Heart left ventricle (tissue), 16 donors: ENCODE measurements at regions not wholly inside any gene's neighbourhood (a gene's known extent, or its start where the extent isn't known, plus 50 kb on each side); places are given as distances from the start of the nearest gene placed in this dataset.

ENCODE experiments used
- ATAC-seq, 4 donors: fragments of 200-7000 bp; cut with Tn5 transposase; one replicate each; pipeline ENCODE4 v1.9.1; 2020 to 2022; ENCODE audit warnings: moderate library complexity in 4 of 4, mild to moderate bottlenecking in 3 of 4, moderate number of reproducible peaks in 1 of 4
- DNase-seq, 5 donors: peaks; one replicate each; pipeline ENCODE4 v3.0.0-alpha.2; 2020
- H3K27ac ChIP-seq, 12 donors: fragments of 200-600 bp; sonication (generic) in 4 of 12; one replicate each; pipeline versions ENCODE4 v1.5.0 to v1.8.0; 2016 to 2022; ENCODE audit warnings: mild to moderate bottlenecking in 2 of 12
- H3K27me3 ChIP-seq, 9 donors: fragments of 200-600 bp; sonication (generic) in 2 of 9; one replicate each; pipeline versions ENCODE4 v1.5.1 to v1.8.0; 2016 to 2022; ENCODE audit warnings: mild to moderate bottlenecking in 3 of 9
- H3K36me3 ChIP-seq, 9 donors: fragments of 200-600 bp; sonication (generic) in 2 of 9; one replicate each; pipeline versions ENCODE4 v1.5.0 to v1.8.0; 2018 to 2022; ENCODE audit warnings: mild to moderate bottlenecking in 2 of 9
- H3K4me1 ChIP-seq, 12 donors: fragments of 200-600 bp; sonication (generic) in 4 of 12; one replicate each; pipeline versions ENCODE4 v1.5.0 to v1.8.0; 2016 to 2022; ENCODE audit warnings: mild to moderate bottlenecking in 3 of 12
- H3K4me3 ChIP-seq, 12 donors: fragments of 200-600 bp; sonication (generic) in 4 of 12; one replicate each; pipeline versions ENCODE4 v1.5.0 to v1.8.0; 2017 to 2022; ENCODE audit warnings: mild to moderate bottlenecking in 9 of 12, moderate library complexity in 4 of 12
- H3K9me3 ChIP-seq, 12 donors: fragments of 200-600 bp; sonication (generic) in 4 of 12; one replicate each; pipeline versions ENCODE4 v1.5.0 to v1.8.0; 2016 to 2022; ENCODE audit warnings: mild to moderate bottlenecking in 1 of 12
- CTCF ChIP-seq, 12 donors: fragments of 200-600 bp; sonication (generic) in 4 of 12; IDR thresholded peaks; one replicate each; pipeline versions ENCODE4 v1.5.0 to v1.8.0; 2018 to 2022; ENCODE audit warnings: antibody characterized with exemption in 12 of 12, mild to moderate bottlenecking in 5 of 12
- POLR2A ChIP-seq, 2 donors: fragments of 450-650 bp; IDR thresholded peaks; one replicate each; pipeline ENCODE4 v1.6.1; 2017; ENCODE audit warnings: antibody characterized with exemption in 2 of 2, mild to moderate bottlenecking in 2 of 2, moderate library complexity in 2 of 2
- WGBS, 4 donors: extraction: QIAGEN DNeasy Blood & Tissue Kit in 2 of 4; methylation state at CpG; one replicate each; pipeline versions ENCODE4 v1.1.5 to v1.1.7; 2013 to 2018; 5-methylcytosine and 5-hydroxymethylcytosine counted together
- intact Hi-C, 10 donors: fragments of 100-400 bp; cut with DNase I; formaldehyde crosslinking; loops; one replicate each; pipeline versions ENCODE4 v1.11.1 to v1.14.2; 2022
- donor health status: ischemic (EF 13 %, LVEDD 7.1; RV severe dilation, severe dysfunction).
- donor health status: healthy with polysubstance abuse.
- donor health status: DM: no; HTN: yes; CAD: no.
- donor health status: DM: no; HTN: no; CAD: no.
- donor health status: ischemic (EF 25% LVEDD 6.9; RV normal size, moderate dysfunction).
- donor health status: ischemic (EF 25% LVEDD 5.7; RV mildly dilated, moderate dysfunction).
- donor health status: healthy.
- donor health status: DM: yes; HTN: yes; CAD: no.
- donor health status: ischemic (EF 35%, LVEDD 5.7; RV mildly dilated, moderate dysfunction).
- donor health status: nonischemic (EF 11% LVEDD 7.7; RV severe dilation, severe dysfunction).
- donor health status: DM: yes; HTN: yes; CAD: no.
- donor health status: PGD.
- donor health status: ischemic (EF 29% LVEDD 5.4; RV normal size, mild dysfunction).
- donor health status: nonischemic (EF 23%, LVEDD 6.1; RV moderate dilation, normal function).

GRCh38 chr12:77493302-77494168 lies 337.2 kb upstream of the NAV3 start:
- Histone ChIP-seq H3K4me1 (peaks cover 0 to 7% (median 0%) of the 10 kb centered on the region in 12 donors), H3K27ac (peak overlapping the region in 1 of 12 donors; percentile 14), H3K4me3 (no peak overlapping the region), H3K27me3 (no peaks in the 10 kb centered on the region), H3K9me3 (no peaks in the 10 kb centered on the region), H3K36me3 (no peaks in the 10 kb centered on the region)
- TF ChIP-seq POLR2A (IDR thresholded peaks at IDR 0.05) (no peak), CTCF (IDR thresholded peaks at IDR 0.05) (no peak)
- ATAC-seq: peak in 3 of 4 donors; percentile 52 to 77 (median 68)
- intact Hi-C loops: no loop called here
- peak in 3 of 5 donors; percentile 9 to 31 (median 19) for DNase-seq
- WGBS, 4 donors: 37 to 59% (median 48%) methylated on average over 4 to 5 of the region's 5 CpGs

GRCh38 chr12:77492536-77492935 lies 338.2 kb upstream of the NAV3 start:
- H3K4me1 ChIP-seq: peaks cover 0 to 7% (median 0%) of the 10 kb centered on the region in 12 donors
- TF ChIP-seq CTCF (IDR thresholded peaks at IDR 0.05) (no peak), POLR2A (IDR thresholded peaks at IDR 0.05) (no peak)
- ATAC-seq (no peak), DNase-seq (no peak)
- 65 to 79% (median 75%) methylated on average over 4 of the region's 4 CpGs for WGBS, 4 donors
- no peaks in the 10 kb centered on the region for H3K27me3 ChIP-seq
- no peaks in the 10 kb centered on the region for H3K36me3 ChIP-seq
- H3K27ac ChIP-seq: no peak overlapping the region
- intact Hi-C loops: no loop called here
- H3K4me3 ChIP-seq: no peak overlapping the region
- H3K9me3 ChIP-seq: no peaks in the 10 kb centered on the region

GRCh38 chr12:77489331-77489970 lies 341.2 kb upstream of the NAV3 start:
- ATAC-seq (no peak), DNase-seq (no peak)
- Histone ChIP-seq H3K27ac (no peak overlapping the region), H3K27me3 (no peaks in the 10 kb centered on the region), H3K36me3 (no peaks in the 10 kb centered on the region), H3K9me3 (no peaks in the 10 kb centered on the region), H3K4me1 (peaks cover 0 to 13% (median 0%) of the 10 kb centered on the region in 12 donors), H3K4me3 (no peak overlapping the region)
- WGBS, 4 donors: 72 to 85% (median 80%) methylated on average over 4 of the region's 4 CpGs
- TF ChIP-seq CTCF (IDR thresholded peaks at IDR 0.05) (no peak), POLR2A (IDR thresholded peaks at IDR 0.05) (no peak)
- intact Hi-C loops: no loop called here

GRCh38 chr12:77488041-77488620 lies 342.6 kb upstream of the NAV3 start:
- H3K36me3 ChIP-seq: no peaks in the 10 kb centered on the region
- intact Hi-C loops: no loop called here
- no peak overlapping the region for H3K4me3 ChIP-seq
- no peak overlapping the region for H3K27ac ChIP-seq
- no peaks in the 10 kb centered on the region for H3K27me3 ChIP-seq
- 67 to 86% (median 77%) methylated on average over 2 of the region's 2 CpGs for WGBS, 4 donors
- no peak for TF ChIP-seq CTCF (IDR thresholded peaks at IDR 0.05)
- TF ChIP-seq POLR2A (IDR thresholded peaks at IDR 0.05): no peak
- DNase-seq (no peak), ATAC-seq (no peak)
- peaks cover 0 to 10% (median 0%) of the 10 kb centered on the region in 12 donors for H3K4me1 ChIP-seq
- H3K9me3 ChIP-seq: no peaks in the 10 kb centered on the region
